CD4-positive, alpha-beta T cell treated with Interleukin-4 for 1 hour (primary cell): ENCODE measurements at regions not wholly inside any gene's neighbourhood (a gene's known extent, or its start where the extent isn't known, plus 50 kb on each side); places are given as distances from the start of the nearest gene placed in this dataset.
"Not testable (repeated sequence)": the region's sequence is repeated elsewhere in the genome, so short reads cannot be mapped to it uniquely, and the experiment has no call there.

Source experiments
- DNase-seq, 2 donors: peaks; one replicate each; pipeline ENCODE4 v3.0.0-alpha.2; 2020 to 2022

GRCh38 chr3:102688556-102688930 is 253.7 kb downstream of the ZPLD1 start:
- DNase-seq, result no peak

GRCh38 chr3:102691507-102691906 is 256.7 kb downstream of the ZPLD1 start:
- no peak for DNase-seq

GRCh38 chr3:102699104-102699818 is 264.4 kb downstream of the ZPLD1 start:
- no peak for DNase-seq

GRCh38 chr3:102699819-102700140 is 265.0 kb downstream of the ZPLD1 start:
- no peak for DNase-seq

- DNase-seq, result no peak
These were observed 278.1 kb downstream of the ZPLD1 start for GRCh38 chr3:102712896-102713295.

GRCh38 chr3:102714567-102714966 is 279.8 kb downstream of the ZPLD1 start:
- no peak for DNase-seq

GRCh38 chr3:102715030-102715697 is 280.3 kb downstream of the ZPLD1 start:
- DNase-seq, result no peak

- no peak for DNase-seq
These were observed 283.8 kb downstream of the ZPLD1 start for GRCh38 chr3:102718651-102719050.

GRCh38 chr3:102722317-102722716 is 287.5 kb downstream of the ZPLD1 start:
- no peak for DNase-seq

GRCh38 chr3:102727340-102727739 is 292.5 kb downstream of the ZPLD1 start:
- no peak for DNase-seq

- not testable (repeated sequence) for DNase-seq
These were observed 297.8 kb downstream of the ZPLD1 start for GRCh38 chr3:102732581-102732980.

- DNase-seq, result no peak
These were observed 299.2 kb downstream of the ZPLD1 start for GRCh38 chr3:102733791-102734563.

GRCh38 chr3:102735311-102735710 is 300.5 kb downstream of the ZPLD1 start:
- no peak for DNase-seq

GRCh38 chr3:102736288-102736974 is 301.6 kb downstream of the ZPLD1 start:
- no peak for DNase-seq

- no peak for DNase-seq
These were observed 302.1 kb downstream of the ZPLD1 start for GRCh38 chr3:102736975-102737304.

- no peak for DNase-seq
These were observed 302.5 kb downstream of the ZPLD1 start for GRCh38 chr3:102737353-102737752.

- no peak for DNase-seq
These were observed 306.3 kb downstream of the ZPLD1 start for GRCh38 chr3:102741105-102741504.

GRCh38 chr3:102741694-102742093 is 306.9 kb downstream of the ZPLD1 start:
- DNase-seq, result no peak

GRCh38 chr3:102745881-102746280 is 311.1 kb downstream of the ZPLD1 start:
- DNase-seq, result no peak

- no peak for DNase-seq
These were observed 312.8 kb downstream of the ZPLD1 start for GRCh38 chr3:102747611-102748010.

GRCh38 chr3:102748646-102749045 is 313.8 kb downstream of the ZPLD1 start:
- DNase-seq, result no peak

GRCh38 chr3:102750322-102750721 is 315.5 kb downstream of the ZPLD1 start:
- no peak for DNase-seq

- DNase-seq, result no peak
These were observed 319.1 kb downstream of the ZPLD1 start for GRCh38 chr3:102753901-102754300.

GRCh38 chr3:102756706-102757105 is 321.9 kb downstream of the ZPLD1 start:
- DNase-seq, result no peak
